HFF-Myc (cell line): ENCODE measurements at regions not wholly inside any gene's neighbourhood (a gene's known extent, or its start where the extent isn't known, plus 50 kb on each side); places are given as distances from the start of the nearest gene placed in this dataset.

Experiments
- DNase-seq: peaks from one replicate; pipeline ENCODE4 v3.0.0-alpha.2; 2011; ENCODE audit warnings: low read depth; ENCODE audit errors: extremely low read depth
- H3K4me3 ChIP-seq: replicated peaks from 2 replicates; pipeline ENCODE4 v1.5.1; 2011; ENCODE audit warnings: low read depth, mild to moderate bottlenecking, control low read depth, low read length
- CTCF ChIP-seq: IDR thresholded peaks from 2 replicates; pipeline ENCODE4 v1.5.1; 2012; ENCODE audit warnings: mild to moderate bottlenecking, low read depth, low read length, control low read depth; ENCODE audit errors: missing control alignments

DNA sequence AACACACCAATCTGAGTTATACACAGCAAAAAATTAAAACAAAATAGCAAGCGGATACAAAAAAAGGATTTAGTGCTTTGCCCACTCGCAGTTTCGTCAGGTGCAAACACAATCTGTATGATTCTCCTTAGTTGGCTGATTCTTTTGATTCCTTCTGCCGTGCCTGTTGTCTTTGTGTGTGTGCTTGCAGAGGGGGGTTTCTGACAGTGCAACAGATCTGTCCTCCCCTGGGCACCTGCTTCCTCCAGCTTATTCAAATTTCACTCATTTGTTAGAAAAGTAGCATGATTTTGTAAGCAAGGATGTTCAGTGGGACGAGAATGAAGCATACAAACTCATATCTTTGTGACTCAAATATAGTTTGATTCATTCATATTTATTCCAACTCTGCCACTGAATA is 74.0 kb upstream of the NEO1 start:
- no peak for TF ChIP-seq CTCF
- DNase-seq: no peak
- H3K4me3 ChIP-seq: no peak overlapping the region

- TF ChIP-seq CTCF: no peak
- no peak overlapping the region for H3K4me3 ChIP-seq
- no peak for DNase-seq
These were observed 79.9 kb upstream of the NEO1 start for GRCh38 chr15:72972362-72972761.

DNA sequence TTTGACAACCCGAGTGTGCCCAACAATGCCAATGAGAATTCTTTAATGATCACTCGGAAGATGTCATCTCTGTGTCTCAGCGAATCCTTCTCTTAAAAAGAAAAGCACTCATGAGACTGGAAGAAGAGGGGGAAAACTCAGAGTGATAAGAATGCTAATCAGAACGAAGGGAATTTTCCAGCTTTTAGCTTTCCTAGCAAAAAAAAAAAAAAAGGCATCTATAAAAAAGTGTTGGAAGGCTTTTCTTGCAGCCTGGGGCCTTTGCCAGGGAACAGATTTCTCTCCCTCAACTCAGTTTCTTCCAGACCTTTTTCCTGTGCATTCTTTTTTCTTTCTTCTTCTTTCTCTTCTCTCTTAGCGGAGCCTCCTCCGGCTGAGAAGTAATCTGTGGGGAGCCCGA is 80.5 kb upstream of the NEO1 start:
- no peak for TF ChIP-seq CTCF
- no peak overlapping the region for H3K4me3 ChIP-seq
- no peak for DNase-seq

- no peak for TF ChIP-seq CTCF
- H3K4me3 ChIP-seq: no peak overlapping the region
- no peak for DNase-seq
These were observed 81.1 kb upstream of the NEO1 start for GRCh38 chr15:72970933-72971760.

DNA sequence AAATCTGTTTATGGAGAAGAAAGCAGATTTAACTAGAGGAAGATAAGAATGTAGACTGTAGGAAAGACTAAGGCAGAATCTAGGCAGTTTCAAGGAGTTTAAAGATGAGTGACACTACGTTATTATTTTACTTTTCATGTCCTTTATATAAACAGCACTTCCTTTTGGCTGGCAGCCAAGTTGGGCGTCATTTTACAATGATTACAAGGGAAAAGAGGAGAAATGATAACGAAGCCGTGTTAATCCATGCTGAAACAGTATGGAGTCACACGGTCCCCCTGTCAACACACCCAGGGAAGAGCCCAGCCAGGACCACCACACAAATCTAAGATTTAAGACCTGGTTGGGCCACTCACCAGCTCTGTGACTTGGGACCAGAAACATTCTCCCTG is 83.7 kb upstream of the NEO1 start:
- DNase-seq: no peak
- TF ChIP-seq CTCF: no peak

GRCh38 chr15:72967811-72968530 is 84.3 kb upstream of the NEO1 start:
- TF ChIP-seq CTCF: no peak
- no peak overlapping the region for H3K4me3 ChIP-seq
- no peak for DNase-seq

More for the DNA sequence above, 83.7 kb upstream of the NEO1 start:
- H3K4me3 ChIP-seq: no peak overlapping the region
